CD4-positive, CD25-positive, alpha-beta regulatory T cell (primary cell): ENCODE measurements at regions not wholly inside any gene's neighbourhood (a gene's known extent, or its start where the extent isn't known, plus 50 kb on each side); places are given as distances from the start of the nearest gene placed in this dataset.

Experiments used
- ATAC-seq, 2 donors: fragments of 150-1000 bp; cut with Tn5 transposase; one replicate each; pipeline ENCODE4 v1.10.0; 2021; ENCODE audit warnings: low read depth in 2 of 2, moderate number of reproducible peaks in 2 of 2, moderate library complexity in 1 of 2
- DNase-seq, 3 donors: peaks; one replicate each; pipeline versions ENCODE4 v3.0.0 to v3.0.0-alpha.2; 2012 to 2022; ENCODE audit warnings: mixed read lengths in 1 of 3
- H3K27ac ChIP-seq: one replicate; pipeline ENCODE4 v1.7.0; 2013; ENCODE audit warnings: mild to moderate bottlenecking, low read length; ENCODE audit not compliant: insufficient read depth, poor library complexity, severe bottlenecking
- H3K27me3 ChIP-seq: one replicate; pipeline ENCODE4 v1.7.0; 2013; ENCODE audit warnings: low read length; ENCODE audit not compliant: control insufficient read depth, insufficient read depth
- H3K36me3 ChIP-seq: one replicate; pipeline ENCODE4 v1.7.0; 2013; ENCODE audit warnings: mild to moderate bottlenecking, low read length, moderate library complexity; ENCODE audit not compliant: control insufficient read depth, insufficient read depth
- H3K4me1 ChIP-seq: 2 replicates; pipeline ENCODE4 v1.7.0; 2013; ENCODE audit warnings: mild to moderate bottlenecking, low read length; ENCODE audit not compliant: insufficient read depth, control insufficient read depth, poor library complexity, severe bottlenecking
- H3K4me3 ChIP-seq: one replicate; pipeline ENCODE4 v1.7.0; 2013; ENCODE audit warnings: low read depth, mild to moderate bottlenecking, low read length, moderate library complexity
- H3K9me3 ChIP-seq, 2 experiments: 1 replicate in 1 of 2; 2 replicates in 1 of 2; pipeline ENCODE4 v1.7.0; 2013; ENCODE audit warnings: low read length in 2 of 2, mild to moderate bottlenecking in 1 of 2, moderate library complexity in 1 of 2; ENCODE audit not compliant: control insufficient read depth in 2 of 2
- H3K27ac Mint-ChIP-seq, 3 donors: one replicate each; pipeline ENCODE4 v1.8.0; 2020 to 2022; ENCODE audit warnings: mild to moderate bottlenecking in 3 of 3, mixed read lengths in 3 of 3, moderate library complexity in 2 of 3
- H3K27me3 Mint-ChIP-seq: one replicate; pipeline ENCODE4 v1.8.0; 2022; ENCODE audit warnings: mild to moderate bottlenecking, mixed read lengths
- H3K36me3 Mint-ChIP-seq: one replicate; pipeline ENCODE4 v1.8.0; 2020; ENCODE audit warnings: mixed read lengths
- H3K4me1 Mint-ChIP-seq, 4 donors: one replicate each; pipeline ENCODE4 v1.8.0; 2020 to 2022; ENCODE audit warnings: mixed read lengths in 4 of 4, mild to moderate bottlenecking in 1 of 4
- H3K4me3 Mint-ChIP-seq, 4 donors: one replicate each; pipeline ENCODE4 v1.8.0; 2020 to 2022; ENCODE audit warnings: mild to moderate bottlenecking in 4 of 4, mixed read lengths in 4 of 4, moderate library complexity in 3 of 4
- H3K9me3 Mint-ChIP-seq, 7 donors: one replicate each; pipeline ENCODE4 v1.8.0; 2020 to 2022; ENCODE audit warnings: mixed read lengths in 7 of 7, mild to moderate bottlenecking in 3 of 7, moderate library complexity in 2 of 7

DNA sequence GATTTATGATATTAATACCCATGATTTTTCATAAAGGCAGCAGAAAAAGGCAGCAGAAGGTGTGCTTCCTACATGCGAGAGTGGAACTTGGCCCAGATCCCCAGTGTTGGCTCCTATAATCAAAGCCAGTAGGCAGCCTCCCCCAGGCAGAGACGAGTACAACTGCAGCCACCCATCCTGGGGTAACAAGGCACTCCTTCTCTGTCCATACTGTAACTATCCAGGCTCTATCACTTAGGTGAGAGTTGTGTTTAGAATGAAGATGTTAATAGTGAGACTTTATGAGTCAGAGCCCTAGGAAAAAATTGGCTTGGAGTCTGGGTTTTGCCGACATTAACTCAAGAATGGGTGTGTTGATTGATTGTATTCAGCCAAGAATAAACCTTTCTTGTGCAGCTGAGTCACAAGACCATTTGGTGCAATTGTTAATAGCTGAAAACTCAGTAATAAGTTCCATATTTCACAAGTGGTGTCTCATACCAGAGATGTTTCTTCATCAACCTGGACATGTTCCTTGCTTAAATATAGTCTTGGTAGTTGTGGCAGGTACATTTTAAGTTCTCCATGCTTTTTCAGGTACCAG is 322.3 kb downstream of the DUSP10 start:
- no peak for ATAC-seq
- no peaks in the 10 kb centered on the region for H3K36me3 ChIP-seq
- peaks cover 4% of the 10 kb centered on the region for H3K27me3 Mint-ChIP-seq
- no peak overlapping the region for H3K27ac Mint-ChIP-seq
- no peak overlapping the region for H3K4me3 ChIP-seq
- H3K27me3 ChIP-seq: peaks cover 10% of the 10 kb centered on the region
- H3K9me3 ChIP-seq: no peaks in the 10 kb centered on the region
- no peak overlapping the region for H3K27ac ChIP-seq
- no peaks in the 10 kb centered on the region for H3K4me1 Mint-ChIP-seq
- H3K4me3 Mint-ChIP-seq: no peak overlapping the region
- DNase-seq: no peak
- H3K4me1 ChIP-seq: no peaks in the 10 kb centered on the region
- peaks cover 0 to 4% (median 0%) of the 10 kb centered on the region in 7 donors for H3K9me3 Mint-ChIP-seq
- H3K36me3 Mint-ChIP-seq: no peaks in the 10 kb centered on the region

DNA sequence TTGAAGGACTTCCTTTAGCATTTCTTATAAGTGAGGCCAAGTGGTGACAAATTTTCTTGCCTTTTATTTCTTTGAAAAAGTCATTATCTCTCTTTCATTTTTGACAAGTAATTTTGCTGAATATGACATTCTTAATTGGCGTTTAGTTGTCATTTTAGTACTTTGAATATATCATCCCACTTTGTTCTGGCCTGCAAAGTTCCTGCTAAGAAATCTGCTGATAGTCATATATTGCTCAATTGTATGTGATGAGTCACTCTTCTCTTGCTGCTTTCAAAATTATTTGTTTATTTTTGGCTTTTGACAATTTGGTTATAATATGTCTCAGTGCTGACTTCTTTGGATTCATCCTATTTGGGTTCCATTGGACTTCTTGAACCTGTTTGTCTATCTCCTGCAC is 312.6 kb downstream of the DUSP10 start:
- peaks cover 3% of the 10 kb centered on the region for H3K27me3 ChIP-seq
- no peak overlapping the region for H3K27ac ChIP-seq
- no peaks in the 10 kb centered on the region for H3K9me3 ChIP-seq
- Mint-ChIP-seq H3K4me3 (no peak overlapping the region), H3K4me1 (no peaks in the 10 kb centered on the region), H3K27me3 (peaks cover 19% of the 10 kb centered on the region), H3K27ac (no peak overlapping the region), H3K9me3 (peaks cover 0 to 17% (median 5%) of the 10 kb centered on the region in 7 donors), H3K36me3 (no peaks in the 10 kb centered on the region)
- no peak for DNase-seq
- no peak for ATAC-seq
- H3K36me3 ChIP-seq: no peaks in the 10 kb centered on the region
- H3K4me1 ChIP-seq: no peaks in the 10 kb centered on the region
- no peak overlapping the region for H3K4me3 ChIP-seq

DNA sequence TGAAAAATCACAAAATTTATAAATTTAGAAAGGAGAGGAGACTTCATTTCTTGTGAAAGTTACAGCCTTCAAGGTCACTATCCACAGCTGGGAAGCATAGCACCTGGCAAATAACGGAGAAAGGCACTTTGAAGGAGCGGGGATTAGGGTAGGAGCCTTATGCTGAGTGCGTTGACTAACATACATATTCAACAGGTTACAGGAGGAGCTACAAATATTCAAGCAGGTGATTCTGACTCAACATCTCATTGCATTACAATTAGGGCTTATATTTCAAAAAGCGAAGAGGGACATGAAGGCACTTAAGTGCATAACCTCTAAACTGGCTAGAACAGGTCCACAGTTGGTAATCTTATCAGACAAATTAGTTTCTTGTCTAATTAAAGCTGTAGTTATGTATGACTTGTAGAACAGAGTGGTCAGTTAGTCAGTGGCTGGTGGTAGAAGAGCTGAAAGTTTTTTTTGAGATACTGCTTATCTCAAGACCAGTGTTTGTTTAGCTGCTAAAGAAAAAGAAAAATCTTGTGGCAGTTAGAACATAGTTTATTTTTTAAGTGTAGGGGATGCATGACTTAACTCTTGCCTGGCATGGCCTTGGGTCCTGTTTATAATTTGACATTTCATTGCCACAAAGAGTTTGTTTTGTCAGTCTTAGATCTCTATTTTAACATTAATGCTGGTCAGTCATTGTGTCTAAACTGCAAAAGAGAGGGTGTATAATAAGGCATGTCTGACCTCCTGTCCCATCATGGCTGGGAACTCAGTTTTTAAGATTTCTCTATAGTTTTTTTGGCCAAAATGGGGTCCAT is 311.5 kb downstream of the DUSP10 start:
- Histone ChIP-seq H3K27ac (no peak overlapping the region), H3K4me1 (no peaks in the 10 kb centered on the region), H3K4me3 (no peak overlapping the region), H3K9me3 (no peaks in the 10 kb centered on the region), H3K27me3 (peaks cover 3% of the 10 kb centered on the region), H3K36me3 (no peaks in the 10 kb centered on the region)
- DNase-seq (no peak), ATAC-seq (no peak)
- Mint-ChIP-seq H3K4me3 (no peak overlapping the region), H3K9me3 (peaks cover 0 to 11% (median 5%) of the 10 kb centered on the region in 7 donors), H3K4me1 (peaks cover 3 to 7% (median 6%) of the 10 kb centered on the region in 4 donors), H3K27ac (no peak overlapping the region), H3K27me3 (peaks cover 22% of the 10 kb centered on the region), H3K36me3 (no peaks in the 10 kb centered on the region)

DNA sequence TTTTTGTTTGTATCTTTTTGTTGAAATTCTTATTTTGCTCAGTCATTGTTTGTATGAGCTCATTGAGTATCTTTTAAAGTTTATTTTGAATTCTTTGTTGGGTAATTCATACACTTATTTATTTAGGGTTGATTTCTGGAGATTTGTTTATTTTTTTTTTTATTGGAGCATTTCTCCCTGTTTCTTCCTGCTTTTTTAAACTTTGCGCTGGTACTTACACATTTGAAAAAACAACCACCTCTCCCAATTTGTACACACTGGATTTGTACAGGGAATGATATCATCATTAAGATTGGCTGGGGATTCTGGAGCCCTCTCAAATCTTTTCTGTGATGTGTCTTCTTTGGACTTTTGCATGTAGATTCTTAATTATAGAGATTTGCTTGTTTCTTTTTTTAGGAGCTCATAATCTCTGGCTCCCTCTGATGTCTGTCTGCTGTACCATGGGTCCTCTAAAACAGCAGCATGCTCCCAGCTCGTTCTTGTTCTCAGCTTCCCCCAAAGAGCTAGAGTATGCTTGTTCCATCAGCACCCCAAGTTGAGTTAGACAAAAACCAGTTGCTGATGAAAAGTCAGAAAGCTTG is 310.7 kb downstream of the DUSP10 start:
- Histone ChIP-seq H3K36me3 (no peaks in the 10 kb centered on the region), H3K27me3 (peaks cover 3% of the 10 kb centered on the region), H3K9me3 (no peaks in the 10 kb centered on the region), H3K4me1 (no peaks in the 10 kb centered on the region), H3K27ac (no peak overlapping the region), H3K4me3 (no peak overlapping the region)
- no peak overlapping the region for H3K27ac Mint-ChIP-seq
- peaks cover 0 to 8% (median 5%) of the 10 kb centered on the region in 7 donors for H3K9me3 Mint-ChIP-seq
- no peak overlapping the region for H3K4me3 Mint-ChIP-seq
- peaks cover 6 to 12% (median 8%) of the 10 kb centered on the region in 4 donors for H3K4me1 Mint-ChIP-seq
- DNase-seq: no peak
- no peak for ATAC-seq
- no peaks in the 10 kb centered on the region for H3K36me3 Mint-ChIP-seq
- H3K27me3 Mint-ChIP-seq: peaks cover 24% of the 10 kb centered on the region

DNA sequence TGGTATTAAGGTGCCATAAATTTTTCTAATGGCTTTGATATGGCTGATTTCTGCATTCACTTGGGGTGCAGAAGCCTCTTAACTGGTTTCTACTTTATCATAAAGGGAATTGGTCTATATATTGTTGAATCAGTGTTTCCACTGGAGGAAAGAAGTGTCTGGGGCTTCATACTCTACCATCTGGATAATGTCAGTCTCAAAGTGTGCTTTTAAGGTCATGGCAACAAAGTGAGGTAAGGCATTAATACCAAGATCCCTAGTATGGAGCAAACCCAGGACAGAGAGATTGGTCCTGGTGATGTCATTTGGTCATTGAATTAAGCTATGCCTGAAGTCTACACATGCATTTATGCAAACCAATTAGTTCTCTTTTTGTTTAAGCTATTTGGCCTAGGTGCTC is 309.9 kb downstream of the DUSP10 start:
- no peak overlapping the region for H3K27ac Mint-ChIP-seq
- peaks cover 6 to 12% (median 8%) of the 10 kb centered on the region in 4 donors for H3K4me1 Mint-ChIP-seq
- no peaks in the 10 kb centered on the region for H3K4me1 ChIP-seq
- H3K36me3 ChIP-seq: no peaks in the 10 kb centered on the region
- H3K4me3 Mint-ChIP-seq: no peak overlapping the region
- ATAC-seq (no peak), DNase-seq (no peak)
- no peak overlapping the region for H3K4me3 ChIP-seq
- H3K9me3 ChIP-seq: no peaks in the 10 kb centered on the region
- H3K27me3 Mint-ChIP-seq: peaks cover 18% of the 10 kb centered on the region
- H3K27me3 ChIP-seq: peaks cover 3% of the 10 kb centered on the region
- no peaks in the 10 kb centered on the region for H3K36me3 Mint-ChIP-seq
- peaks cover 0 to 8% (median 0%) of the 10 kb centered on the region in 7 donors for H3K9me3 Mint-ChIP-seq
- no peak overlapping the region for H3K27ac ChIP-seq

DNA sequence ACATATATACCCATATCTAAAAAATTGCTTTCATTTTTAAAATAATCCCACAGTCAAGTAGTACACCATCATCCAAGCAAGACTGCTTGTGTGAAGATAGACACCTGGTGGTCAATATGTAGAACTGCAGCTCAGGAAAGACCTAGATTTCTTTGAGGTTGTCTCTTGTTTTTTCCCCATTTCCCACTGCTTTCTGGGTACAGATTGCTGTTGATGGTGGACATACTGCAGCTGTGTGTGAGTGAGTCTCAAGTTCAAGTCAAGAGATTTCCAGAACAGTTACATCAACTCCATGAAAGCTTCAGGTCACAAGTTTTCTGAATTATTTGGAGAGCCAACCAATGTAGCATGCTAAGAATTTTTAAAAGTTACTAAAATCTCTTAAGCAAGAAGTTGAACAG is 306.4 kb downstream of the DUSP10 start:
- Mint-ChIP-seq H3K4me3 (no peak overlapping the region), H3K9me3 (peaks cover 0 to 3% (median 0%) of the 10 kb centered on the region in 7 donors), H3K27me3 (peaks cover 6% of the 10 kb centered on the region), H3K27ac (peak overlapping the region in 1 of 3 donors; percentile 13), H3K36me3 (no peaks in the 10 kb centered on the region), H3K4me1 (peaks cover 14 to 25% (median 23%) of the 10 kb centered on the region in 4 donors)
- H3K4me3 ChIP-seq: no peak overlapping the region
- no peaks in the 10 kb centered on the region for H3K36me3 ChIP-seq
- H3K9me3 ChIP-seq: no peaks in the 10 kb centered on the region
- peak in 2 of 3 donors; percentile 46 to 61 for DNase-seq
- peaks cover 15% of the 10 kb centered on the region for H3K4me1 ChIP-seq
- no peak overlapping the region for H3K27ac ChIP-seq
- H3K27me3 ChIP-seq: peaks cover 2% of the 10 kb centered on the region
- ATAC-seq: peak; percentile 42 to 55

DNA sequence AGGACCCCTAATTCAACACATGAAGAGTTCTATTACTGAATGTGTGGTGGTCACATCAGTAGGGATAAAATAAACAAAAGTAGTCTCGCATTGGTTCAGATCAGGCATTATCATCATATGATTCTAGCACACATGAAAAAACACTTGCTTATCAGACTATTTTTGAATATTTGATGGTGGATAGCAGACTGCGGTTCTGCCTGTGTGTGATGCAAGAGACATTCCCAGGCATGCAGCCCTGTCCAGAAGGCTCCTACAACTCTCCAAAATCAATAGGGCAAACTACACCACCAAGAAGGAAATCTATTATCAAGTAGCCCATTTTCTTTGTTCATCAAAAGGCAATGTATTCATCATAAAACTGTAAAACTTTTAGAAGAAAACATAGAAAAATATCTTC is 304.7 kb downstream of the DUSP10 start:
- no peaks in the 10 kb centered on the region for H3K36me3 ChIP-seq
- H3K4me3 Mint-ChIP-seq: no peak overlapping the region
- peaks cover 15% of the 10 kb centered on the region for H3K4me1 ChIP-seq
- H3K9me3 ChIP-seq: no peaks in the 10 kb centered on the region
- peaks cover 14 to 29% (median 24%) of the 10 kb centered on the region in 4 donors for H3K4me1 Mint-ChIP-seq
- peaks cover 0 to 2% (median 0%) of the 10 kb centered on the region in 7 donors for H3K9me3 Mint-ChIP-seq
- H3K4me3 ChIP-seq: no peak overlapping the region
- ATAC-seq (no peak), DNase-seq (no peak)
- H3K27ac Mint-ChIP-seq: no peak overlapping the region
- H3K27me3 Mint-ChIP-seq: peaks cover 4% of the 10 kb centered on the region
- peaks cover 2% of the 10 kb centered on the region for H3K27me3 ChIP-seq
- no peak overlapping the region for H3K27ac ChIP-seq
- no peaks in the 10 kb centered on the region for H3K36me3 Mint-ChIP-seq
